8988T (cell line): ENCODE measurements at regions not wholly inside any gene's neighbourhood (a gene's known extent, or its start where the extent isn't known, plus 50 kb on each side); places are given as distances from the start of the nearest gene placed in this dataset.

Source experiments
- DNase-seq: peaks from one replicate; pipeline ENCODE4 v3.0.0; 2011

DNA sequence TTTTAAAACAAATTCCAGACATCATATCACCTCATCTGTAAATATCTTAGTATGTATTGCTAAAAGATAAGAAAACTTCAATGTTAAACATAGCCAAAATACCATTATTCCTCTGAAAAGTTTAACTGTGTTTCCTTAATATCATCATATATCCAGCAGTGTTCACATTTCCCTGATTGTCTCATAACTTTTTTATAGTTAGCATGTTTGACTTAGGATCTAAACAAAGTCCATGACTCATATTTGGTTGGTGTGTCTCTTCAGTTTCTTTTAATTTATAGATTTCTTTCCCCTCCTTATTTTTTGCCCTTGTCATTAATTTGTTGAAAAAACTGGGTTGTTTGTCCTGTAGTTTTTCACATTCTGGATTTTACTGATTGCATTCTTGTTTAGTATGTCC is 163.0 kb downstream of the RPS12 start:
- DNase-seq, result no peak

DNA sequence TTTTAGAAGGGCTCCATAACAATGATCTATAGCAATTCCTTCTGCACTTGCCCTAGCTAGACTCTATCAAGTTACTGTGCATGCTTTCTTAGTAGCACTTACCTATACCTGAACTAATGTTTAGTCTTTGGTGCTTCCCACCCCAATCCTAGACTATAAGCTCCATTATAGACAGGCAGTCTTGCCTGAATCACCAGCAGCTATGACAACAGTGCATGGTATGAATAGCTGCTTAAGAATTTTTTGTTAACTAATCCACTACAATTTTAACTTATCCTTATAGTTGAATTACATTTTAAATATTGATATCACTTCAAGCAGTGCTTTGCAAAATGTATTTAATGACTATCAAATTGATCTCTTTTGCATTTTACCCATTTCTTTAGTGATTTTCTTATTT is 164.3 kb downstream of the RPS12 start:
- DNase-seq, result no peak

DNA sequence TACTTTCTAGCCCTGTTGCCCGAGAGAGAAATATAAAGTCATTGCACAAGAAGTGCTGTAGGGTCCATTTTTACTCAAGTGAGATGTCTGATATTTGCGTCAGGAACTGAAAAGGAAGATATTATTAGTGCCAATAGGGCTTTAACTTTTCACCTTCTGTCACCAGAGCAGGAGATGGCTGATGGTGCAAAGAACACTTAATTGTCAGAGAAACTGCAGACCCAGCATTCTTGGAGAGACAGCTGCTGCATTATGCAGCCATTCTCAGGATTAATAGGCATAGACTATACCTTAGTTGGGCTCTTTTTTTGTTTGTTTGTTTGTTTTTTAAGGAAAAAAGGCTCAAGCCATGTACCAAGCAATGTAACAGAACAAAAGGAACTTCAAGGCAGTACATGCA is 179.4 kb downstream of the RPS12 start:
- no peak for DNase-seq

DNA sequence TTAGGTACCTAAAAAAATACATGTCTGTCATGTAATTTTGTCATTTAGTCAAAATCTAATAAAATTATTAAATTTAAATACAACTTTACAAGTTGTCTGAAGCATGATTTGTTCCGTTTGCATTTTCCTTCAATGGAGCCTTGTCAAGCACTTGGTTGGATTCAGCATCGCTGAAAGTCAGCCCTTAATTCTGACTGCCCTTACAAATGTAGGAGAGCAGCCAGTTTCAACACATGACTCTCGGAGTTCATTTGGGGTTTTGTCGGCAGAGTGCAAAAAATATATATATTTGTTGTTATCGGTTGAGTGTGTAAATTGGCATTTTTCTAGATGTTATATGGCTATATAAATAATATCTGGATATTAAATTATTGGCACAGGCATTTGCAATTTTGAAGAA is 180.6 kb downstream of the RPS12 start:
- DNase-seq, result no peak

DNA sequence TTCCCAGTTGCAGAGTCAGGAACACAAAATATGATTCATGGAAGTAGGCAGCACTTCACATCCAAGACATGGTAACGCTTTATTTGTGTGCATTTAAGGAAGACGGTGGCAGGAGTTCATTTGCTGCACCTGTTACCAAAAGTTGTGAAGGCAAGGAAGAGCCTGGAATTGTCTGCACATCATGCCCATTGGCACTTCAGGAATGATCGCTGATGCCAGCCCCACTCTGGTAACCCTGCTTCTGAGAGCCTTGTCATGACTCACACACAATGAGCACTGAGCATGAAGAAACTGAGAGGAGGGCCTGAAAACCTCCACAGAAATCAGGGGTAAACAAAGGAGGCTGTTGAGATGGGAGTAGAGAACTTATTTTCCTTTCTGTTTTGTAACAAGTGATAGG is 181.1 kb downstream of the RPS12 start:
- no peak for DNase-seq

DNA sequence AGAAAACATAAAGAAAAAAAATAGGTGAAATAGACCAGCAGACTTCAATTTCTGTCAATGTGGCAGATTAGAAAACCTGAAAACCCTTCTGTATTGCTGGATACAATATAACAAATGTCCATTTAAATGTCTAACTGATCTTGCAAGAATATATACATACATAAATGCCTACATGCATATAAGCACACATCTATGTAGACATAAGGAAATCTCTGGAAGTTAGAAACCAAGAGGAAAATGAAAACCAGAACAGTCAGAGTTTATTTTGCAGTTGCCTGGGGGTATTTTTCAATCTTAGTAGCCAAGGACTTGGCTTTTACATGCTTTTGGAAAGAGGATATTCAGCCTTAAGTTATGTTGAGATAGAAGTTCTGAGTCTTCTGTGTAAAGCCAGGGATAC is 184.0 kb downstream of the RPS12 start:
- no peak for DNase-seq

DNA sequence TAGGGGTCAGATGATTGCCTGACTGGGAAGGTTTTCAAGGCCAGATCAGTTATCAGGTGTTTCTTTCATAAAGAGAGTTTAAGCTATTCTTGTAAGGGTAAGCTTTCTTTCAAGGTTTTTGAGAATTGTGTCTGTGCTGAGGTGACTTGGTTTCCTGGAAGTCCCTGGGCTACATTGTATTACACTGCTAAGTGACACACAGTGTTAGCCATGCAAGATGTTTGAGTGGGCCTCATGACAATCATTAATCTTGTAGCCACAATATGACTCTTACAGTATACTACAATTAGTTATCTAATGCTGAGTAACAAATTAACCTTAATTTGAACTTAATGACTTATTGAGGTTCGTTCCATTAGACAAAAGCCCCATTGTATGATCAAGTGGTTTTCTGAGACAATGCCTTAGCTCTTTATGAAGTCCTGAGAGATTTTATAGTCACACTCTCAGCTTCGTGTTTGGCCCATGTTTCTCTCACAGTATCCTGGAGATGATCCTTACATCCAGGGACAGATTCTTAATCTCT is 186.7 kb downstream of the RPS12 start:
- no peak for DNase-seq

DNA sequence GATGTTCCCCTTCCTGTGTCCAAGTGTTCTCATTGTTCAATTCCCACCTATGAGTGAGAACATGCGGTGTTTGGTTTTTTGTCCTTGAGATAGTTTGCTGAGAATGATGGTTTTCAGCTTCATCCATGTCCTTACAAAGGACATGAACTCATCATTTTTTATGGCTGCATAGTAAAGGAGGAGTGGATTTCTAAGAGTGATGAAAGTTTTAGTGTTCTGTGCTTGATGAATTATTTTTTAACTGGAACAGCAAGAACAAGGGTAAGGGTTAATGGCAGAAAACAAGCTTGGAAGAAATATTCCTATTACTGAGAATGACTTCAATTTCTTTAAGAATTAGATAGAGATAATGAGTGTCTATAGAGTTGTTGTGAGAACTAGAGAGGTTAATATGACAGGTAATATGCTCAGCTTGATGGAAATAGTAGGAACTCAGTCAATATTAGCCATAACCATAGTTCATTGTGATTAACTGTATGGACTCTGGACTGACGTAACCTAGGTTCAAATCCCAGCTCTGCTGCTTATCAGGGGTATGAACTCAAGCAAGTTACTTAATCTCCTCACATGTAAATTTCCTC is 190.0 kb downstream of the RPS12 start:
- no peak for DNase-seq

DNA sequence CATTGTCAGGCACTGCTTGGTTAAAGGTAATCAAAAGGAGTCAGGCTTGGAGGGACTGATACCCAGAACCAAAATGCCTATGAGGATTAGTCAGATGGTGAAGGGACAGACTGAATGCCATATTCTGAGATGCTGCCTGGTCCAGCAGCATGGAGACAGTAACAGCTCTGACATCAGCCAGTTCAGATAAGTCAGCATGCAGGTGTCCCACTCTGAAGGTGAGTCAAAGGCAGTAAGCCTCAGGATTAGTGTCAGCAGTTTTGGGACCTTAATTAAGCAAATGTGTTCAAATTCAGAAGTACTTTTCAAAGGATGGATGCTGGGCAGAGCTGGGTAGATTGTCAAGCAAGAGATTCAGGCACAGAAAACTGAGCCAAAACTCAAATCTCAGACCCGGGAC is 198.4 kb downstream of the RPS12 start:
- no peak for DNase-seq

DNA sequence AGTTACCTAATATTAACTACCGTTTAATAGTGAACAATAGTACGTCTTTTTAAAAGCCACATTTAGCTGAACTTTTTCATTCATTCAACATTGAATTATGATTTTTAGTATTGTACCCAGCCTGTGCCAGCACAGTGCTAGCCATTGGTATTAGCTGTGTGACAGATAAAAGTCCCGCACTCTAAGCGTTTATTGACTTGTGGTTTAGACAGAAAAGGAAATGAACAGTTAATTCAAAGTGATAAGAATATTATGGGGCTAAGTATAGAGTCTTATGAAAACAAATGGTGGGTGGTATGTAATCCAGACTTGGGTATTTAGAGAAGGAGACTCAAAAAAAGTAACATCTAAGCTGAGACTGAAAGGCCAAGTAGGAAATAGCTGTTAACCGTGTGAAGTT is 202.3 kb downstream of the RPS12 start:
- no peak for DNase-seq

DNA sequence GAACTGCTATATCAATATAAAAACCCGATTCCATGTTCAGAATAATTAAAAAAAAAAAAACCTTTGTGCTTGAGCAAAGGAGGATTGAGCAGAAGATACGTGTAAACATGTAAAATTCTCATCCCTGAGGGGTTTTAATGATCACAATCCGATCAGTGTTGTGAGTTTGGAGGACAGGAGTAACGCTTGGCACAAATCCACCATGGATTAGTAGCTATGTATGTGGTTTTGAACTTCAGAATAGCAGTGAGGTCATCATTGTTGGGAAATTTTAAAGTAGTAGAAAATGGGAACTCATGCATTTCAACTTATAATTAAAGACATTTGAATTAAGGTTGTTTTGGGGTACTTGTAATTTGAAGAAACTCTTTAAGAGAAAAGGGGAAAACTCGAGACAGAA is 203.2 kb downstream of the RPS12 start:
- no peak for DNase-seq

DNA sequence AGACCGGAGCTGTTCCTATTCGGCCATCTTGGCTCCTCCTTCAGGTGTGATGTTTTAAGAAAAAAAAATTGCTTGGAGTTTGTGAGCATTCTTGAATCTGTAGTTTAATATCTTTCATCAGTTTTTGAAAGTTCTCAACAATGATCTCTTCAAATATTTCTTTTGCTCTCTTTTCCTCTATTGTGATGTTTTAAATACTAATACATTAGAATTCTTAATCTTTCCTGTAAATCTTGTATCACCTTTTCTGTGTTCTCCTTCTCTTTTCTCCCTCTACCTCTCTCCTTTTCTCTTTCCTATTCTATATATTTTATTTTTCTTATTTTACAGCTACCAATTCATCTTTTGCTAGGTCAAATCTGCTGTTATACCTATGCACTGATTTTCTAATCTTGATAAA is 212.3 kb downstream of the RPS12 start:
- DNase-seq, result no peak

DNA sequence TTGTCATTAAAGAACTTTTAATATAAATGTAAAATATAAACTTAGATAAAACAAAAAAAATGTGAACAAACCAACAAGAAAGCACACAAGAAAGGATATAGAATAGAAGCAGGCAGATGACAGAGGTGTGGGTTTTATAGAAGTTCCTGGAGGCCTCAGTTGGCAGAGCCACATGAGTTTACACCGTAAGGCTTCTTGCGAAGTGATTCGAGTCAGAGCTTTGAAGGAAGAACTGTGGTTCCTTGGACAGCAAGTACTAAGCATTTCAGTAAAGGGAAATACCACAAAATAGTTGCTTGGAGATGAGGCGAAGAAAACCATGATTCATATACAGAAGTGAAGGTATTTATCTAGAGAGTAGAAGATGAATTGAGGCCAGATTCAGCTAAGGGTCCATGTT is 207.9 kb upstream of the EYA4 start:
- no peak for DNase-seq

DNA sequence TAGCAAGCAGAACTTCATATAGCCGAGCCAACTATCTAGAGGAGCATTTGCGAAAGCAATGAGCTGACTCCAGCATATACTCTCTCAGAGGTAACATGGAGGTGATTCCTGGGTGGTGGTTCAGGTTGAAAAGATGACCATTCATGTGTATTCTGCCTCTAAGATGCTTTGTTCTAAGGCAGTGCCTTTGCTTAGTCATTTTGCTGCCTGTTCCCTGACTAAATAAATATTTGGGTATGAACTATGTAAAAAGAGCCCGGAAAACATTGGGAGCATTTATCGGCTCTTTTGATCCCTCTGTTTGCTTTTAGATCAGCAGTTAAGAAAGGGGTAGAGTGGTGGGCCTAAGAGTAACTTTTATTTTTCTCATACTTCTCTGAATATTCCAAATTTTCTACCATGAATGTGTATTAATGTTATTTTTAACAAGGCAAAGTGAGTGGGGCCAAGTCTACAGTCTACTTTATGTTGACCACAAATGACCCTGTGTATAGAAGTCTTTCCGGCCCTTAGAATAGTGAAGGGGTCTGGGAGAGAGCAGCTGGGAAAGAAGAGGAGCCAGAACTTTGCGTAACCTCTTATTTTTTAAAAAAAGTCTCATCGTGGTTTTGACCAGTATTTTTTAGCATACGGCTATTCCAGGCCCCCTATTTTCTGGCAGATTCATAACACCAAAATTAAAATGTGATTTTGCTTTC is 206.5 kb upstream of the EYA4 start:
- no peak for DNase-seq

DNA sequence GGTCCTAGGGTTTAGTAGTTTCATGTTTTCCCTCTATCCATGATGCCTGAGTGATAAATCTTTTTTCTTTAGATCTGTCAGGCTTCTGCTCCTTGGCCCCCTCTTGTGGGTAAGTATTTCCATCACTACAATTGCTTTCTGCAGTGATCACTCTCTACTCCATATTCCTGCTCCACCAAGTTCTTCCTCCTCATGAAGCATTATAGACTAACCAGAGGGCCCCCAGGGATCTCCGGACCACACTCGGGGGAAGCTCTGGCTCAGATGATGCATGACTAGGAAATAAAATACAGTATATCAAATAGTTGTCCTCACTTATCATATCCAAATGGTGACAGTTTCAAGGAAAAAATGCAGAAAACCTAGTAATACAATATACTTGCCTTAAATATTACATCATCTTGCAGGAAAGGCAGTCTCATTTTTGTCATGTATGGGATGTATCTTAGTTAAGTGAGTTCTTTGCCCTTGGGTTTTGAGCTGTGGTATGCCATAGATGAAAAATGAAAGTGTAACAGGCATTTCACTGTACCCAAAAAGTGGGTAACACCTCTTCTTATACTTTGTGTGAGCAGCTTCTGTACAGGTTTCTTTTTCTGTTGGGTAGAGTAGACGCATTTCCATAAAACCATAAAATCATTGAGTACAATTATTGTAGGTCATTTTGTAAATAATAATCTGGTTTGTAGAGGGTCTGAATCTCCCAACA is 200.9 kb upstream of the EYA4 start:
- no peak for DNase-seq

DNA sequence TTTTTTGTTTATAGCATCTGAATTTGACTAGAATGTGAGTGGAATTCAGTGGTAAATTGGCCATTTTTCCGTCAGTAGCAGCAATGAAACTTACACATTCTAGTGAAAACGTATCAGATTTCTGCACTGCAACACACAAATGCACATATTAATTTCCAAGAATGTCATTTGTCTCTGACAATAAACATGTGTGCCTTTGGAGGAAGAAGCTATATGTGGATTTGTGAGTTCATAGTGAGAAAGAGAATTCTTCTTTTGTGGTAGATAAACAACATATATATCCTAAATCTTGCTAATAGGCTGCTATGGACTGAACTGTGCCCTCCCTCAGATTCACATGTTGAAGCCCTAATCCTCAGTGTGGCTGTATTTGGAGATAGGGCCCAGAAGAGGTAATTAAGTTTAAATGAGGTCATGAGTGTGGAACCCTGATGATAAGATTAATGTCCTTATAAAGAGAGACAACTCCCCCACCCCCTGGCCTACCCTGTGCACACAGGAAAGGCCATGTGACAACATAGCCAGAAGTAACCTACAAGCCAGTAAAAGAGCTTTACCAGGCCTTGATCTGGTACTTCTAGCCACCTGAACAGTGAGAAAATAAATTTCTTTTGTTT is 200.2 kb upstream of the EYA4 start:
- DNase-seq, result no peak

DNA sequence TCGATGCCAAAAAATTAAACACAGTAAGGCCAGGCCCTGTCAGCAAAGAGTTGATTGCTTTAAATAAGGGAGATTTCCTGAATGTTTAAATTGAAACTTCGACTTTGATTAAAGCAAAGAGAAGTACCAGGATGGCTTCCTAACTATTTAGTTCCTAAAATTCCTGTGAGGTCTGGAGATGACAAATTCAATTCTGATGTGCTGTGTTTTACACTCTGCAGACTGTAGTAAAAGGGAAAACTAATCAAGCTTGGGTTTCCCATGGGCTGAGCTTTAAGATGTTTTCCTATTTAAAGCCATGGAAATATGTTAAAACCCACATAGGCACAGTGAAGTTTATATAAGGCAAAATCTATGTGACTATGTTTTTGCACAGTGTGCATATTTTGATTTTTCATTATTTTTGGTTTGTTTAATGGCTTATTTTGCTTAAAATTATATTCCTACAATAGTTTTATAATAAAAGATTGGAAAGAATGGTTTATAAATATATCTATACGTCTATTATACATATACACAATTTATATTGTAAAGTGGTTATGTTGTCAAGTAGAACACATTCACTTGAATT is 198.5 kb upstream of the EYA4 start:
- DNase-seq, result no peak

DNA sequence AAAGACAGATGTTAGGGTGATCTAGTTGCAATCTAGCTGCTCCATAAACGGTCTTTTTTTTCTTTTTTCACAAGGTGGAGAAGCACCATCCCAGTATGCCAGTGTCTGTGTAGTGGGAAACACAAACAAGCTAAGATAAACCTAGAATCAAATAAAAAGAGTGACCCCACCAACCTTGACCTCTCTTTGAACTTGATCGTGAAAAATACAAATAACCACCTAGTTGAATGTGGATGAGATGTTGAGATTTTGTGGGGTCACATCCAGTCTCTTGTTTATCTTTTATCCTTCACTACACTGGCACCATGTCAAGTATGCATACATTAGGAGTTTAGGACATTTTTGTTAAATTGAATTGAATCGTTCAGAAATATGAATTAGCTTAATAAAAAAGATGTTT is 194.6 kb upstream of the EYA4 start:
- no peak for DNase-seq

DNA sequence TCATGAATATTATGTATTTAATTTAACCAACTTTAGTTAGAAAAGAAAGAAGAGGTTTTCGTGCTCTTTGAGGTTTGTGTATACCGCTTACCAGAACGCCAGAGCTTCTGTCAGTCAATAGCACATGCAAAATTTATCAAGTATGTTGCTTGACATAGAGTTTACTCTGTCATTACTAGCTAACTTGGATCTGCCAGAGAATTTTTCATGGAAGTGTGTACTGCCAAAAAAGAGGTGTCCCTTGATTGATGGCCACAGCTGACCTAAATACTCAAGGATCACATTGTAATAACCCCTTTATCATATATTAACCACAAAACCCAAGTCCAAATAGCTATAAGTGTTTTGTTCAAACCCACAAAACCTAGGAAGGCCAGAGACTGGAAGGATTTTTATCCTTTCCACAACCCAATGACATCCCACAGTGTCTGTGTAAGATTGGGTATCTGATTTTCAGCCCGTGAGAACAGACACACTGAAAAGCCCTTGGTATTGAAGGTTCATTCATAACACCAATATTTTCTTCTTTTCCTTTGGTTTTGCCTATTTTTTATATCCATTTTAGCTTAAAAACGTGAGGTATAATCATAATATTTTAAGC is 194.0 kb upstream of the EYA4 start:
- no peak for DNase-seq

DNA sequence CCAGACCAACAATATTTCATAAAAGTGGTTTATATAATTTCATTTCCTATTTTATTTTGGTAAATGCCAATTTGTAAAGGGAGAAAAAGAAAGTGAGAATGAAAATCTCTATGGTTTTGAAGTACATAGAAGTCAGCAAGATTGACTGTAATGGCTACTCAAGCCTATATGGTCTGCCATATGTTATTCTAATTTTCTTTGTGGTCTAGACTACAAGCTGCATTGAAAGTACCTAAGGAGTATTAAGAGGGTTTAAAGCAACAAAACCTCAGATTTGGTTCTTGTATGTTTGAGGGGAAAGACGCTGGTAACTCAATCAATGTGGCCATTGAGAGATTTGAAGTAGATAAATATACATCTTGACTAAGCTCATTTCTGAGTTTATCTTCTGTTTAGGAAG is 193.5 kb upstream of the EYA4 start:
- DNase-seq, result no peak

DNA sequence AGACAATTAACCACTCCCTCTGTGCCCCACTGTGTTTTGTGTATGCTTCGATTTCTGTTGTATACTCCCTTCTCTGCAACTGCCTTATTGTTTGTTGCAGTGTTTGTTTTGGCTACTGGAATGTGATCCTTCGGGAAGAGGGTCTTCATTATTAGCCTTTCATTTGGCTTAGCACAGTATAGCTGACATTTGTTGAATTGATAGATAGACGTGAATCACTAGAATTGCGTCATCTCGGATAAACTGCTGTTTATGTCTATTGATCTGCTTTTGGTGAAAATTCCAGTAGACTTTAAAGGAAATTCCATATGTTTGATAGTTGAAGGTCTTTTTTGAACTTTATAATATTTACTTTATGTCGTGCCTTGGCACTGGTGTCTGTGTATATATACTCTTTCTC is 189.9 kb upstream of the EYA4 start:
- DNase-seq, result no peak

DNA sequence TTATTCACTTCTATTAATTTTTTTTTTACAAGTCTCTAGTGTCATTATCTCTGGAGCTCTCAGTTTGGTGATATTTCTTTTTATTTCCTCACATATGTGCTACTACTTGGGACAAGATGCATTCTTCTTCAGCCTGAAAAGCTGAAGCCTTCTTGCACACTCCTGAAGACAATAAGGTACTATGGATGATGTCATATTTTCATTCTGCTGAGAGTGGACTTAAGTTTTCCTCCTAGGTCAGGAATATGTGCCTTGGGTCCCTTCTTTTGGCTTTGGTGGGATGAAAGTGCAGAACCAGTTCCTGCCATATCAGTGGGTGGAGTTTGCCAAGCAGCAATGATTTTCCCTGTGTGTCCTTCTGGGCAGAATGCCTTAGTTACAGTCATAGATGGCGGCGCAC is 188.7 kb upstream of the EYA4 start:
- no peak for DNase-seq

DNA sequence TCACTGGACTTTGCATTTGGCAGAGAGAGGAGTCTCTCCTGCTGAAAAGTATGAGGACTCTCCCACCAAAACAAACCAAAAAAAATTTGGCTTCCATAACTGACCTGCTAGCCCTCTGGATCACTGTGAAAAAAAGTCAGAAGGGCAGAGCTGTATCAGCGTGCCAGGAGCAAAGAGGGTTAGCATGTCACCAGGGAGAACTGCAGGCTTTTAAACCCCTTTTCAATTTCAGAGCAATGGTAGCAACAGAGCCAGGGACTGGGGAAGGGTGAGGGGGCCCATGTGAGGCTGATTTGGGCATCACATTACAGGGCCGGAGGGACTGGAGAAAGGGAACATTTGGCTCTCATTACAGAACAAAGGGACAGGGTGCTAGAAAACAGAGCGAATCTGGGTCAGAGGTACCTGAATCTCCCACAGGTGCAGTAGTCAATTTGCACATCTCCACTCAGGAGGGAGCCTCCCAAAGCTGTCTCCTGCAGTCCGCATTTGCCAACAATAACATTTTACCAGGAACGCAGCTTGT is 185.7 kb upstream of the EYA4 start:
- no peak for DNase-seq
